ENCODE measurements at regions not wholly inside any gene's neighbourhood (a gene's known extent, or its start where the extent isn't known, plus 50 kb on each side); places are given as distances from the start of the nearest gene placed in this dataset.

- TF ChIP-seq ZFX (IDR thresholded peaks at IDR 0.05) (no peak), CTCF (conservative IDR thresholded peaks at IDR 0.05) (no peak)
Observed at GRCh38 chr2:155363349-155363888, 664.9 kb downstream of the KCNJ3 start.

All from C4-2B (cell line).